Activated T-helper 9 cell treated with anti-CD3 and anti-CD28 coated beads, Interleukin-2, amount 50 U/mL, for 16 hours (primary cell): ENCODE measurements at regions not wholly inside any gene's neighbourhood (a gene's known extent, or its start where the extent isn't known, plus 50 kb on each side); places are given as distances from the start of the nearest gene placed in this dataset.

Source experiments
- DNase-seq: peaks from one replicate; pipeline ENCODE4 v3.0.0-alpha.2; 2020; ENCODE audit warnings: low read depth

- DNase-seq, result no peak
Measured at GRCh38 chr5:173802670-173803165, 85.4 kb upstream of the CPEB4 start.

DNA sequence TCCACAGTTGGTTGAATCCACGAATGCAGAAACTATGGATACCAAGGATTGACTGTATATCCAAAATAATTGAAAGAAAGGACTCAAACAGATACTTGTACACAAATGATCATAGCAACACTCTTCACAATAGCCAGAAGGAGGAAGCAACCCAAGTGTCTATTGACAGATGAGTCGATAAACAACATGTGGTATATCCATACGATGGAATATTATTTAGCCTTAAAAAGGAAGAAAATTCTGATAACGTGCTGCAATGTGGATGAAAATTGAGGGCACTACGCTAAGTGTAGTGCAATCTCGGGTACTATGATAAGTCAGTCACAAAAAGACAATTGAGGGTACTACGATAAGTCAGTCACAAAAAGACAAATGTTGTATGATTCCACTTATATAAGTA is 83.6 kb upstream of the CPEB4 start:
- DNase-seq, result no peak

DNA sequence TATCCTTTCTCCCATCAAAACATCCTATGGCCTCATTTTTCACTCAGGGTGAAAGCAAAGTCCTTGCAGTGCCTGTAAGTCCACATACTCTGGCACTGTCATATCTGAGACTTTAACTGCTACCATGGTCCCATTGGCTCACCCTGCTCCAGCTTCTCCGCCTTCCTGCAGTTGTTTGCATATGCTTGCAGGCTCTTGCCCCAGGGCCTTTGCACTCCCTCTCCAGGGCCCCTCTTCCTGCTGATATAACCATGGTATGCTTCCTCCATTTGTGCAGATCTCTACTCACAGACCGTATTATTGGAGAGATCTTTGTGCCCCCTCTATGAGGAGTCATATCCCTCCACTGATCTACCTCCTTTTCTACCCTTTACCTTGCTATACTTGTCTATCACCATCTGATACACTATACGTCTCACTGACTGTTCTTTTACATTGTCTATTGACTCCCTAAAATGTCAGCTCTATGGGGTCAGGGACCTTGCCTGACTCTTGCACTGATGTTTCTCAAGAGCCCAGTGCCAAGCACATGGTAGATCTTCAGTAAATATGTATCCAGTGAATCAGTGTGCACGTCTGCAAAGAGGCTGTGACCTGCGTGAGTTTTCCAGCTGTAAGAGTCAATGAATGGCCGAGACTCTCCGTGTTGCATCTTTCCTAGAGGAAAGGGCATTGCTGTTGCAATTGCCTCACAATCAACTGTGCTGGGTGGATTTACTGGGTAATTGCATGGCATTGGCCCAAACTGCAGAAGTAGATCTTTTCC is 81.7 kb upstream of the CPEB4 start:
- DNase-seq, result no peak

DNA sequence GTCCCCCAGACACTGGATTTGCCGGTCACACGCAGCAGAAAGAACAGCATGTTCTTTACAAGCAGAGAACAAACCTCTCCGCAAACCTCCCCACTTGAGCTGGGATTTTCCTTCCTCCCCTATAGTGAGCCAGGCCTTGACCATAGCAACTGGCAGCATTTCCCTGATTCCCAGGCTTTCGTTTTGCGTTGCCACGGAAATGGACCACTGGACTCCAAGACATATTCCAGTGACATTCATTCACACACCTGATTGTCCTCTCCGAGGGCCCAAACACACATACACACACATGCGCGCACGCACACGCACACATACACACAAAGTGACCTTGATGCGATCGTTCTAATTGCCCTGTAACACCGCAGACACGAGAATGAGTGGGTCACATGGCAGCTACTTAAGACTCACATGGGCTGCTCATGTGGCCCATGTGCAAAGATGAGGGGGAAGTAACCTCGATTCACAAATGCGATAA is 80.9 kb upstream of the CPEB4 start:
- no peak for DNase-seq

DNA sequence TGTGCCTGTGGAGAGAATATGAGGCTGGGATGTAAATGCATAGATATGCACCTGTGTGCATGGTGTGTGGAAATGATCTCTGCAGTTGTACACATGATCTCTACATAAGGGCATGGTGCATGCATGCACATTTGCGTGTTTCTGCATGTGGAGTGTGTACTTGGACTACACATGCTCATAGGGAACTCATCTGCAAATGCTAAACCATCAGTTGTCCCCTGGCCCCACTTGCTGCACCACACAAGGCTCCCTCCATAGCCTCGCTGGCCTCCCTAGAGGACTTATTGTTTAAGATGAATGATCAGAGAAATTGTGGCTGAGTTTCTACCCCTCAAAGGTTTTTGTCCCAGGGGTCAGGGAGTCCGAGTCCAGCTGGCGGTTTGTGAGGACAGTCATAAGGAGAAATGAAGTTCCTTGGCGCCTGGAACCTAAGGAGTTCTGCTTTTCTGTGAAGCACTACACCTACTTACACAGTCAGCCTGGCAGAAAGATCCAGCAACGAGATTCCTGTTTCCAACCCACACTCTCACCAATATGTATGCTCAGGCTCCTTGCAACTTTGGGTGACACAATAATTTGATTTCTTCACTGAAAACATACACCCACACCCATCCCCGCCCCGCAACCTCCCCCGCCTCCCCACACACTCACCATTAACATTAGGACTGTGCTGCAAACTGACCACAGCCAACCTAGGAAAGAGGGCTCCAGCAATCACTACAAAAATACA is 79.9 kb upstream of the CPEB4 start:
- no peak for DNase-seq

- no peak for DNase-seq
Measured at GRCh38 chr5:173809014-173809413, 79.1 kb upstream of the CPEB4 start.

DNA sequence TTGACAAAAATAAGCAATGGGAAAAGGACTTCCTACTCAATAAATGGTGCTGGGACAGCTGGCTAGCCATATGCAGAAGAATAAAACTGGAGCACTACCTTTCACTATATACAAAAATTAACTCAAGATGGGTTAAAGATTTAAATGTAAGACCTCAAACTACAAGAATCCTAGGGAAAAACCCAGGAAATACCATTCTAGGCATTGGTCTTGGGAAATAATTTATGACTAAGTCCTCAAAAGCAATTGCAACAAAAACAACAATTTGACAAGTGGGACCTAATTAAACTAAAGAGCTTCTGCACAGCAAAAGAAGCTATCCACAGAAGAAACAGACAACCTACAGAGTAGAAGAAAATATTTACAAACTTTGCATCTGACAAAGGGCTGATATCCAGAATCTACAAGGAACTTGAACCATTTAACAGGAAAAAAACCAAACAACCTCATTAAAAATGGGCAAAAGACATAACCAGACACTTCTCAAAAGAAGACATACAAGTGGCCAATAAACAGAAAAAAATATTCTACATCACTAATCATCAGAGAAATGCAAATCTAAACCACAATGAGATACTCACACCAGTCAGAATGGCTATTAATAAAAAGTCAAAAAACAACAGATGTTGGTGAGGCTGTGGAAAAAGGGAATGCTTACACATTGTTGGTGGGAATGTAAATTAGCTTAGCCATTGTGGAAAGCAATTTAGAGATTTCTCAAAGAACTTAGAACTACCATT is 75.2 kb upstream of the CPEB4 start:
- DNase-seq, result no peak

DNA sequence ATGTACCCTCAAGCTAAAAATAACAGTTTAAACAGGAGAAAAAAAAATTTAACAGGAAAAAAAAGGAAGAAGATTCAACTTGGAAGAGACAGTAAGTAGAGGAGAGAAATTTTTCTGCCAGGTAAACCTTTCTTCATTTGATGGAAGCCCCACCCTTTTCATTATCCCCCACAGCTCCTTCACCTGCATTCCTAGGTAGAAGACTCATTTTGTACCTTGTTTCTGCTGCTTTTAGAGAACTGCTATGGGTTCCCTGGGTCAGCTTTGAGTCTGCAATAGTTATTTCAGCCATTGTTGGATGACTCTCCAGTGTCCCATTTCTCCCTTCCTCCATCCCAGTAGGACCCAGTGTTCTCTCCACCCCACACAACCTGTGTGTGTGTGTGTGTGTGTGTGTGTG is 74.1 kb upstream of the CPEB4 start:
- no peak for DNase-seq

GRCh38 chr5:173815571-173815970 is 72.6 kb upstream of the CPEB4 start:
- DNase-seq, result no peak

GRCh38 chr5:173816728-173817127 is 71.4 kb upstream of the CPEB4 start:
- no peak for DNase-seq

- DNase-seq, result no peak
Measured at GRCh38 chr5:173817561-173817960, 70.6 kb upstream of the CPEB4 start.

GRCh38 chr5:173819521-173819920 is 68.6 kb upstream of the CPEB4 start:
- DNase-seq, result no peak

DNA sequence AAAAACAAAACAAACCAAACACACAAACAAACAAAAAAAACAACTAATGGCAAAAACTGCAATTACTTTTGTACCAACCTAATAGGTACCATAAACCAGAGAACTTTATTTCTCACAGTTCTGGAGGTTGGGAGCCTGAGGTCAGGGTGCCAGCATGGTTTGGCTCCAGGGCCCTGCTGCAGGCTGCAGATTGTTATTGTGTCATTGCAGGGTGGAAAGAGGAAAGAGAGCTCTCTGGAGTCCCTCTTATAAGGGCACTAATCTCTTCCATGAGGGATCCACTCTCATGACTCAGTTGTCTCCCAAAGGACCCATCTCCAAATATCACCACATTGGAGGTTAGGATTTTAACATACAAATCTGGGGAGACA is 64.9 kb upstream of the CPEB4 start:
- DNase-seq, result no peak

DNA sequence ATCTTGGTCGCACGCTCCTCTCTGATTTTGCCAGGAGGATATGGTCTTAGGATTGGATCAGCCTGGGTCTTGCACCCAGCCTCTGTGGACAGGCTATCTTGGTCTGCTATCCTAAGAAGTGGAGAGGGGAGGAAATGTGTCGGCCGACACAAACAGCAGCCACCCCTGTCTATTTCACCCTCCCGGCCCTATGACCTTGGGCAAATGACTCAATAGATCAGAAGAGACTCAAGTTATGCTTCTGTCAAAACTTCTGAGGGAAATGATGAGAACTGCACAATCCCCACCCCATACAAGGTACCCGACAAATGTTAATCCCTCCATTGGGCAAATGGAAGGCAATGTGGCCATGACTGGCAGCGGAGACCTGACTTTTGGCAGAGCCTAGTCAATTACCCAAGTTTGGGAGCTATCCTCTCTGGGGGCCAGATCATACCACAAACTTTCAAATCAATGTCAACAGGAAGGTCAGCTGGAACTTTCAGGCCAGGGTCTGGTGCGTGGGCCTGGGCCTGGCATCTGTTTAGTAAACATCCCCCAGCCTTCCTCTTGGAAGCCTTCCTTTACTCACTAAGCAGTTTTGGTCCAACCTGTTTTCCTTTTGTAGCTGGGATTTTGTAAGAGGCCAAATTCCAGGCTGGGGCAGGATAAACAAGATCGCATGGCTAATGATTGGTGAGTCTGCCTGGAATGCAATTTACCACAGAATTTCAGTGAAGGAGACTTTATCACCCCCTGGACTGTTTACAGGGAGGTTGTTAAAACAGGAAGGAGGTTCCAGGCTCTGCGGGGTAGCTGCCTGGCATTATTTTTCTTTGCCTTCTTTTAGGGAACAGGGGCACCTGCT is 64.2 kb upstream of the CPEB4 start:
- no peak for DNase-seq

GRCh38 chr5:173825215-173825865 is 62.8 kb upstream of the CPEB4 start:
- DNase-seq, result no peak

GRCh38 chr5:173826086-173826427 is 62.1 kb upstream of the CPEB4 start:
- no peak for DNase-seq

DNA sequence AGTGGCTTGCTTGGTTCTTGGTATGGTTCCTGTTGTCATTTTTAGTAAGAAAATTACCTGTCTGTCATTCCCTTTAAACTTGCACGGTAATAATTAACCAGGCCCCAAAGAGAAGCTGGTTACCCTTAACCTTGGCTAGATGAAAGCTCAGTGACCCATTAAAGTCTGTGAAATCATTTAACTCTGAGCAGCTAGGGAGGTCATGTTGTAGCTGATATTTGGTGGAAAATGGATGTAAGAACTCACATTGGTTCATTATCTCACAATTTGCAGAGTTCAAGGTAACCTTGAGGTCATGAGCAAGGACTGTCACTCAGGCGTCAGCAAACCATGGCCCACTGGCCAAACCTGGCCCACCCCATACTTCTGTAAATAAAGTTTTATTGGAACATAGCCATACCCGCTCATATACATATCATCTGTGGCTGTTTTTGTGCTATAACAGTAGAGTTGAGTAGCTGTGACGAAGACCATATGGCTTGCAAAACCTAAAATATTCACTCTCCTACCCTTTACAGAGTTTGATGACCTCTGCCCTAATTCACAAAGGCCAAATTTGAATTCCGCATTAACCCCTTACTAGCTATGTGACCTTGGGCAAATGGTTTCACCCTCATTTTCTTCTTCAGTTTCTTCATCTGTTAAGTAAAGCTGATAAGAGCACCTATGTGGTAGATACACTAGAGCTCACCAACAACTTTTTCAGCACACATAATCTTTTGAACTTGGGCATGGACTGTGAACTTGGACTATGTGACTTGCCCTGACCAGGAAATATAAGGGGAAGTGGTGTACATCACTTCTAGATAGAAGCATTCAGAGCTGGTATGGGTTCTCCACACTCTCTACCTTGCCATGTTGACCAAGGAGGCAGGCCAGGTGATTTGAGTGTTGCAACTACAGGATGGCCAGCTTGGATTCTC is 61.5 kb upstream of the CPEB4 start:
- DNase-seq, result no peak

GRCh38 chr5:173828952-173829351 is 59.2 kb upstream of the CPEB4 start:
- DNase-seq, result no peak

DNA sequence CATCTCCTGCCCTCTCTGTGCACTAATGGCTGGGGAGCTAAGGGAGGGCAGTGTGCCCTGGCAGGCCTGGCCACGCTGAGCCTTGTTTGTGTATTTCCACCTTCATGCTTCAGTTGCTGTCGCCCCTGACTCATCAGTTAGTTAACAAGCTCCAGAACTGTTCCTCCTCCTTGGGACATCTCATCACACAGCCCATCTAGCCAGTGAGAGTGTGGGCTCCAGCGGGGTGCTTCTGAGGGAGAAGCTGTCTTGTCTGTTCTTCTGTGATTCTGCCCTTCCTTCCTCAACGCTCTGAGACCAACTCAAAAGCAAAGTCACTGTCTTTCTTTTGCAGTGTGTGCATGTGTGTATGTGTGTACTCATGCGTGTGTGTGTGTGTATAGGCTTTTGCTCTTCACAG is 58.3 kb upstream of the CPEB4 start:
- no peak for DNase-seq

DNA sequence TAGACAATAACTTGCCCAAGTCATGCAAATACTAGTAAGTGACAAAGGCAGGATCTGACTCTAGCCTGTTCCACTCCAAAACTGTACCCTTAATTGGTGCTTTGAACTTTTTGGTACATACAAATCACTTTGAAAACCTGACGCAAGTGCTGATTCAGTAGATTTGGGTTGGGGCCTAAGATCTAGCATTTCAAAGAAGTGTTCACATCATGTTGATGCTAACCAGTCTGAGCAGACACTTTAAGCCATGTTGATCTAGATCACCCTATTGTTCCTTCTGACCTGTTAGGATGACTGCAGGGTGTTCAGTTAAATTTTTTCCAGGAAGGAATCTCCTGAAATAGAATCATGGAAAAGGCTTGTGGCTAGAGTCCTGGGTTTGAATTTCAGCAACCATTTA is 57.7 kb upstream of the CPEB4 start:
- DNase-seq, result no peak
